K562 (cell line): ENCODE measurements at regions not wholly inside any gene's neighbourhood (a gene's known extent, or its start where the extent isn't known, plus 50 kb on each side); places are given as distances from the start of the nearest gene placed in this dataset.

Source experiments
- ATAC-seq: fragments of 200-7000 bp; cut with Tn5 transposase; 3 replicates; pipeline ENCODE4 v1.9.1; 2020; ENCODE audit warnings: moderate library complexity
- BruUV-seq: library from RNA; stranded (reverse); fragments of 400-500 nt; replicated peaks from 2 replicates; lab custom pipeline; 2021; lab: Mats Ljungman, UMichigan
- CTCF ChIA-PET: fragments of 300-600 bp; formaldehyde crosslinking; extraction: SDS; loops from one replicate; lab custom pipeline; 2021; ENCODE audit warnings: low intra/inter-chr PET ratio; lab: Yijun Ruan, JAX
- POLR2A ChIA-PET: fragments of 300-600, 350-650 bp; sonication (Branson Sonifier 250); formaldehyde crosslinking; extraction: SDS; loops from one replicate; lab custom pipeline; 2021; ENCODE audit warnings: antibody characterized with exemption, inconsistent platforms; lab: Yijun Ruan, JAX
- DNase-seq, 4 experiments: peaks; one replicate each; pipeline versions ENCODE4 v3.0.0 to v3.0.0-alpha.2; 2011 to 2018; ENCODE audit warnings: low spot score in 3 of 4, mixed read lengths in 3 of 4; ENCODE audit errors: extremely low read depth in 1 of 4
- FAIRE-seq: peaks from 2 replicates; lab custom pipeline; 2011; peaks lifted over from hg19 to GRCh38; lab: Jason Lieb, UNC
- H2AFZ ChIP-seq: 2 replicates; pipeline ENCODE4 v1.6.0; 2011; ENCODE audit warnings: low read depth, low read length, control low read depth, inconsistent platforms
- H3K27ac ChIP-seq: fragments of 200-600 bp; 3 replicates; pipeline ENCODE4 v1.8.0; 2011; ENCODE audit warnings: low read depth, mild to moderate bottlenecking, control low read depth, inconsistent platforms, low read length, moderate library complexity, mixed read lengths; ENCODE audit errors: extremely low read depth
- H3K27me3 ChIP-seq, 2 experiments: fragments of 300-600 bp in 1 of 2; 2 replicates in 1 of 2; 3 replicates in 1 of 2; pipeline versions ENCODE4 v1.6.0 to v1.8.0; 2011; ENCODE audit warnings: inconsistent platforms in 2 of 2, low read length in 2 of 2, mild to moderate bottlenecking in 1 of 2, mixed read lengths in 1 of 2, moderate library complexity in 1 of 2; ENCODE audit not compliant: control insufficient read depth in 2 of 2, insufficient read depth in 2 of 2
- H3K36me3 ChIP-seq: fragments of 300-600 bp; 3 replicates; pipeline ENCODE4 v1.8.0; 2011; ENCODE audit warnings: mild to moderate bottlenecking, low read length, inconsistent platforms; ENCODE audit not compliant: control insufficient read depth, insufficient read depth
- H3K4me1 ChIP-seq, 2 experiments: fragments of 200-600 bp in 1 of 2; replicated peaks in 1 of 2; 2 replicates in 1 of 2; 3 replicates in 1 of 2; pipeline versions ENCODE4 v1.5.1 to v1.8.0; 2011; ENCODE audit warnings: inconsistent platforms in 2 of 2, low read length in 2 of 2, mild to moderate bottlenecking in 1 of 2, mixed read lengths in 1 of 2, moderate library complexity in 1 of 2; ENCODE audit not compliant: control insufficient read depth in 2 of 2, insufficient read depth in 2 of 2
- H3K4me2 ChIP-seq: 2 replicates; pipeline ENCODE4 v1.6.1; 2011; ENCODE audit warnings: low read length, control low read depth, inconsistent platforms, mixed read lengths; ENCODE audit not compliant: insufficient read depth
- H3K4me3 ChIP-seq: fragments of 200-600 bp; sonication (generic), shearing (Covaris generic); 2 replicates; pipeline ENCODE4 v1.5.1; 2016; ENCODE audit warnings: control low read depth, inconsistent platforms
- H3K79me2 ChIP-seq: fragments of 200-600 bp; 3 replicates; pipeline ENCODE4 v1.8.0; 2011; ENCODE audit warnings: low read length, inconsistent platforms; ENCODE audit not compliant: control insufficient read depth, insufficient read depth
- H3K9ac ChIP-seq, 2 experiments: 2 replicates each; pipeline versions ENCODE4 v1.6.0 to v1.6.1; 2011; ENCODE audit warnings: low read depth in 2 of 2, low read length in 2 of 2, control low read depth in 1 of 2, inconsistent platforms in 1 of 2, mild to moderate bottlenecking in 1 of 2, mixed read lengths in 1 of 2; ENCODE audit not compliant: insufficient read depth in 1 of 2
- H3K9me1 ChIP-seq: one replicate; pipeline ENCODE4 v1.6.0; 2011; ENCODE audit warnings: inconsistent platforms, mild to moderate bottlenecking, low read length, moderate library complexity; ENCODE audit not compliant: control insufficient read depth, insufficient read depth
- H3K9me3 ChIP-seq: replicated peaks from 2 replicates; pipeline ENCODE4 v1.5.1; 2011; ENCODE audit warnings: low read depth, low read length, inconsistent platforms; ENCODE audit not compliant: control insufficient read depth, insufficient read depth
- H4K20me1 ChIP-seq: replicated peaks from 2 replicates; pipeline ENCODE4 v1.6.1; 2011; ENCODE audit warnings: low read length, inconsistent platforms, mixed read lengths; ENCODE audit not compliant: control insufficient read depth, insufficient read depth
- BHLHE40 ChIP-seq: IDR thresholded peaks from 2 replicates; pipeline ENCODE4 v1.6.1; 2011; ENCODE audit warnings: low read length, improper control_type of control experiment
- FOSL1 ChIP-seq: fragments of 200-800 bp; sonication (Bioruptor generic); conservative IDR thresholded peaks from 2 replicates; pipeline ENCODE4 v1.6.1; 2016; ENCODE audit warnings: missing genetic modification characterization, missing compliant biosample characterization
- JUND ChIP-seq, 2 experiments: IDR thresholded peaks; 2 replicates in 1 of 2; 3 replicates in 1 of 2; pipeline ENCODE4 v1.6.1; 2011; ENCODE audit warnings: borderline replicate concordance in 2 of 2, low read depth in 2 of 2, low read length in 2 of 2, improper control_type of control experiment in 1 of 2, missing biosample characterization in 1 of 2, missing genetic modification characterization in 1 of 2, missing genetic modification reagents in 1 of 2
- MYC ChIP-seq, 2 experiments: fragments of 250-450 bp in 1 of 2; sonication (Bioruptor Pico) in 1 of 2; IDR thresholded peaks; 2 replicates each; pipeline versions ENCODE4 v1.5.1 to v1.6.1; 2012 to 2021; ENCODE audit warnings: low read depth in 2 of 2, borderline replicate concordance in 1 of 2, improper control_type of control experiment in 1 of 2, low read length in 1 of 2, mild to moderate bottlenecking in 1 of 2, moderate library complexity in 1 of 2
- PRPF4 ChIP-seq: fragments of 200-400 bp; formaldehyde crosslinking; IDR thresholded peaks from one replicate; pipeline ENCODE4 v1.6.1; 2017; ENCODE audit warnings: low read length, low read depth, mild to moderate bottlenecking; ENCODE audit not compliant: insufficient read depth, poor library complexity, severe bottlenecking
- RFX1 ChIP-seq: fragments of 450-650 bp; IDR thresholded peaks from 2 replicates; pipeline ENCODE4 v1.6.1; 2016; ENCODE audit warnings: mild to moderate bottlenecking, moderate library complexity
- TSC22D4 ChIP-seq: fragments of 450-650 bp; IDR thresholded peaks from 2 replicates; pipeline ENCODE4 v1.6.1; 2016; ENCODE audit warnings: missing genetic modification characterization, missing biosample characterization, control low read depth
- ZNF239 ChIP-seq: fragments of 250-450 bp; sonication (Bioruptor Pico); IDR thresholded peaks from 2 replicates; pipeline ENCODE4 v1.4.0; 2020; ENCODE audit warnings: mild to moderate bottlenecking
- ZNF778 ChIP-seq: fragments of 450-650 bp; formaldehyde crosslinking; IDR thresholded peaks from 2 replicates; pipeline ENCODE4 v1.4.0; 2020; ENCODE audit warnings: mild to moderate bottlenecking, moderate library complexity
- WGBS: fragments of 100-300 bp; shearing (Covaris generic); methylation state at CpG from one replicate; pipeline ENCODE4 v1.1.6; 2016; ENCODE audit warnings: low coverage, mixed read lengths; ENCODE audit not compliant: insufficient coverage; ENCODE audit errors: missing lambda C conversion rate; 5-methylcytosine and 5-hydroxymethylcytosine counted together
- in situ Hi-C: fragments of 300-500 bp; cut with MboI; formaldehyde crosslinking; loops from 4 replicates; pipeline ENCODE4 v1.15.0; 2018; ENCODE audit warnings: inconsistent platforms, mixed read lengths
- intact Hi-C: fragments of 100-400 bp; cut with micrococcal nuclease; formaldehyde crosslinking; loops from 2 replicates; pipeline ENCODE4 v1.14.2; 2022
- TF ChIP-seq, protein P1 (sequence below), 2 experiments: fragments of 450-650 bp in 1 of 2; sonication (generic) in 1 of 2; formaldehyde crosslinking in 1 of 2; IDR thresholded peaks in 1 of 2; conservative IDR thresholded peaks in 1 of 2; 2 replicates each; pipeline versions ENCODE4 v1.6.1 to v1.8.1; 2016 to 2023; ENCODE audit warnings: mild to moderate bottlenecking in 2 of 2, moderate library complexity in 2 of 2, inconsistent platforms in 1 of 2, missing genetic modification reagents in 1 of 2

DNA sequence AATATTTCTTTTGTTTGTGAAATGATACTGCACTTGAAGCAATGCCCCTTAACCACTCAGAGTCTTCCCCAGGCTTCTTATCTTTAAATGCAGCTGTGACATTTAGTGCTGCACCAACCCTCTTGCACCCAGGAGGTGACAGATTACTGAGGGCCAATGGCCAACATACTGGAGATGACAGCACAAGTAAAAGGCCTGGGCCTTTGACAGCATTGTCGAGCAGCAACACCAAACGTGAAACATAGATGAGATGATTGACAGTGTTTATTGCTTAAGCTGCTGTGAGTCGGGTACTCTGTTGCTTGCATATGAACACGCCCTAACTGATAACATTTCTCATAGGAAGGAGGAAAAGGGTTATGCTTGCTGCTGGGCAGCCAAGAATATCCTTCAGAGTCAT, 80.3 kb downstream of the THNSL2 start (continued):
- TF ChIP-seq BHLHE40: peak; percentile 80

DNA sequence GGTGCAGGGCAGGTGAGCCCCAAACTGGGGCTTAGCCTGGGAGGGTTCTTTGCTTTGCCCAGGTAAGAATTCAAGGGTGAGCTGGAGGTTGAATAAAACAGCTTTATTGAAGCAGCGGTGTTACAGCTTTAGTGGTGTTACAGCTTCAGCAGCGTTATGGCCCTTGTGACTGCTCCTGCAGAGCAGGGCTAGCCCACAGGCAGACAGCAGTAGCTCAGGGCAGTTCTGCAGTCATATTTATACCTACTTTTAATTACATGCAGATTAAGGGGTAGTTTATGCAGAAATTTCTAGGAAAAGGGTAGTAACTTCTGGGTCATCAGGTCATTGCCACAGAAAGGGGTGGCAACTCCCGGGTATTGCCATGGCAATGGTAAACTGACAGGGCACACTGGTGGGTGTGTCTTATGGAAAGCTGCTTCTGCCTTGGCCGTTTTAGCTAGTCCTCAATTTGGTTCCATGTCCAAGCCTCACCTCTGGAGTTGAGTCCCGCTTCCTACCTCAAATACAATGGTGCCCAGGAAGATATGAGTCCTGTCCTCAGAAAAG, 78.2 kb downstream of the THNSL2 start:
- no peak for FAIRE-seq
- Histone ChIP-seq H3K9me3 (no peaks in the 10 kb centered on the region; the same call in 1 of the 2 replicates), H3K4me2 (no peak overlapping the region), H3K4me1 (peaks cover 12 to 26% of the 10 kb centered on the region in 2 experiments), H3K36me3 (no peaks in the 10 kb centered on the region), H3K4me3 (no peak overlapping the region), H3K27ac (no peak overlapping the region), H3K79me2 (no peaks in the 10 kb centered on the region), H3K27me3 (peaks cover 0 to 2% of the 10 kb centered on the region in 2 experiments; a peak in 1 of 5 replicates), H2AFZ (no peak overlapping the region), H3K9ac (no peak overlapping the region), H4K20me1 (no peaks in the 10 kb centered on the region), H3K9me1 (no peaks in the 10 kb centered on the region)
- intact Hi-C loops (no loop called here), in situ Hi-C loops (no loop called here)
- ChIA-PET CTCF (no interaction called here), POLR2A (interaction anchor here (1.0 kb wide), 1 partner anchor 233 kb away, joined by 3 read pairs; no protein-coding TSS in a partner anchor)
- no peak for DNase-seq
- ATAC-seq: no peak
- TF ChIP-seq PRPF4: no peak
- peak; percentile 18; the same call in 1 of the 2 replicates for TF ChIP-seq RFX1
- WGBS: 48% methylated on average over 5 of the region's 5 CpGs
- BruUV-seq: no TSS peak

- 33% methylated on average over 6 of the region's 6 CpGs for WGBS
- Histone ChIP-seq H3K36me3 (no peaks in the 10 kb centered on the region), H3K9ac (no peak overlapping the region), H3K4me1 (peaks cover 12 to 26% of the 10 kb centered on the region in 2 experiments), H3K27me3 (no peaks in the 10 kb centered on the region), H3K27ac (no peak overlapping the region), H3K9me1 (no peaks in the 10 kb centered on the region), H3K4me3 (no peak overlapping the region), H3K4me2 (no peak overlapping the region), H3K79me2 (no peaks in the 10 kb centered on the region), H4K20me1 (no peaks in the 10 kb centered on the region), H3K9me3 (no peaks in the 10 kb centered on the region; the same call in 1 of the 2 replicates), H2AFZ (no peak overlapping the region)
- in situ Hi-C loops (no loop called here), intact Hi-C loops (no loop called here)
- ATAC-seq (no peak), FAIRE-seq (no peak), DNase-seq (peak in 1 of 4 experiments; percentile 17)
- ChIA-PET POLR2A (interaction anchor here (1.0 kb wide), 1 partner anchor 232 kb away, joined by 3 read pairs; no protein-coding TSS in a partner anchor), CTCF (no interaction called here)
- BruUV-seq: no TSS peak
- TF ChIP-seq ZNF778 (CRISPR knock-in tag) (no peak), ZNF239 (no peak), TSC22D4 (tag) (no peak), FOSL1 (tag) (peak; percentile 67), JUND (IDR thresholded peaks at IDR 0.05; ENCODE audit: borderline replicate concordance, low read depth, low read length) (peak; percentile 61; the same call in 1 of the 2 replicates), JUND (tag; IDR thresholded peaks at IDR 0.05; ENCODE audit: borderline replicate concordance, low read depth, low read length) (peak; percentile 23; the same call in 1 of the 3 replicates), MYC (IDR thresholded peaks at IDR 0.05; ENCODE audit: low read depth, low read length) (no peak), MYC (CRISPR knock-in tag; IDR thresholded peaks at IDR 0.05; ENCODE audit: borderline replicate concordance, low read depth) (no peak)
- TF ChIP-seq, protein P1, sequence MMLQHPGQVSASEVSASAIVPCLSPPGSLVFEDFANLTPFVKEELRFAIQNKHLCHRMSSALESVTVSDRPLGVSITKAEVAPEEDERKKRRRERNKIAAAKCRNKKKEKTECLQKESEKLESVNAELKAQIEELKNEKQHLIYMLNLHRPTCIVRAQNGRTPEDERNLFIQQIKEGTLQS (IDR thresholded peaks at IDR 0.05): peak; percentile 70
- TF ChIP-seq, protein P1 (CRISPR knock-in tag; conservative IDR thresholded peaks at IDR 0.05): no peak
These were observed 77.4 kb downstream of the THNSL2 start for GRCh38 chr2:88247531-88247930.
